Neural crest cell (in vitro differentiated cells): ENCODE measurements at regions not wholly inside any gene's neighbourhood (a gene's known extent, or its start where the extent isn't known, plus 50 kb on each side); places are given as distances from the start of the nearest gene placed in this dataset.

Experiments used
- DNase-seq: peaks from one replicate; pipeline ENCODE4 v3.0.0; 2021; ENCODE audit warnings: low read depth, mixed read lengths, low spot score
- H3K27ac Mint-ChIP-seq: one replicate; pipeline ENCODE4 v1.8.0; 2021; ENCODE audit warnings: mild to moderate bottlenecking, mixed read lengths; ENCODE audit not compliant: unreplicated experiment
- H3K27me3 Mint-ChIP-seq: 2 replicates; pipeline ENCODE4 v1.8.0; 2021; ENCODE audit warnings: low read depth, mild to moderate bottlenecking, mixed read lengths
- H3K36me3 Mint-ChIP-seq: 2 replicates; pipeline ENCODE4 v1.8.0; 2021; ENCODE audit warnings: low read depth, mild to moderate bottlenecking, mixed read lengths
- H3K4me1 Mint-ChIP-seq: 2 replicates; pipeline ENCODE4 v1.8.0; 2021; ENCODE audit warnings: mixed read lengths
- H3K4me3 Mint-ChIP-seq: one replicate; pipeline ENCODE4 v1.8.0; 2021; ENCODE audit warnings: mild to moderate bottlenecking, mixed read lengths
- H3K9me3 Mint-ChIP-seq: 2 replicates; pipeline ENCODE4 v1.8.0; 2021; ENCODE audit warnings: mixed read lengths
- TF ChIP-seq, protein P1 (sequence below): fragments of 200-600 bp; sonication (generic); conservative IDR thresholded peaks from 2 replicates; pipeline ENCODE4 v1.5.0; 2021; ENCODE audit warnings: antibody characterized with exemption, mild to moderate bottlenecking

GRCh38 chr7:118028226-118028625, 155.0 kb upstream of the CTTNBP2 start:
- H3K4me1 Mint-ChIP-seq: no peaks in the 10 kb centered on the region
- TF ChIP-seq, protein P1, sequence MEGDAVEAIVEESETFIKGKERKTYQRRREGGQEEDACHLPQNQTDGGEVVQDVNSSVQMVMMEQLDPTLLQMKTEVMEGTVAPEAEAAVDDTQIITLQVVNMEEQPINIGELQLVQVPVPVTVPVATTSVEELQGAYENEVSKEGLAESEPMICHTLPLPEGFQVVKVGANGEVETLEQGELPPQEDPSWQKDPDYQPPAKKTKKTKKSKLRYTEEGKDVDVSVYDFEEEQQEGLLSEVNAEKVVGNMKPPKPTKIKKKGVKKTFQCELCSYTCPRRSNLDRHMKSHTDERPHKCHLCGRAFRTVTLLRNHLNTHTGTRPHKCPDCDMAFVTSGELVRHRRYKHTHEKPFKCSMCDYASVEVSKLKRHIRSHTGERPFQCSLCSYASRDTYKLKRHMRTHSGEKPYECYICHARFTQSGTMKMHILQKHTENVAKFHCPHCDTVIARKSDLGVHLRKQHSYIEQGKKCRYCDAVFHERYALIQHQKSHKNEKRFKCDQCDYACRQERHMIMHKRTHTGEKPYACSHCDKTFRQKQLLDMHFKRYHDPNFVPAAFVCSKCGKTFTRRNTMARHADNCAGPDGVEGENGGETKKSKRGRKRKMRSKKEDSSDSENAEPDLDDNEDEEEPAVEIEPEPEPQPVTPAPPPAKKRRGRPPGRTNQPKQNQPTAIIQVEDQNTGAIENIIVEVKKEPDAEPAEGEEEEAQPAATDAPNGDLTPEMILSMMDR: no peak

DNA sequence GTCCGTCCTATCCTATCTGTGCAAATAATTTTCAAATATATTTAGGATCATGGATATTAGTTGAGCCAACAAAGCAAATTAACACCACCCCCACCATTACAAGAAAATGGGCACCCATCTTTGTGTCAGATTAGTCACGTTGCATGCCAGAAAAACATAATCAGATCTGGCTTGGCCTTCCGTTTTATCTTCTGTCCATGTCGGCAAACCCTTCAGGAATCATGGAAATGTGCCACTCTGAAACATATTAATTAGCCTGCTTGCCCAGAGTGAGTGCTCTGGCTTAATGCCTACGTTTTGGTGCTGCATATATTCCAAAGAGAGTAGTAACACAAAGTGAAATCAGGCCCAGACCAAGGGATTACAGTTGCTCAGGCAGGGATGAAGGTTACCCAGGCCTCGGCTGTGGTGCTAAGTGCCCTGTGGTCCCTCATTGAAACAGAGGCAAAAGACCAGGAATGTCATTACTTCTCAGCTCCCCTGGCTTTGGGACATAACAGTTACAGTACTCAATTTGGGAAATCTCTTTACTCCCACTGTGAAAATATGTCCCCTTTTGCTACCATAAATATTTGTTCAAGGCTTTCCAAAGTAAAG, 154.0 kb upstream of the LSM8 start:
- TF ChIP-seq, protein P1: no peak
- Mint-ChIP-seq H3K4me1 (no peaks in the 10 kb centered on the region), H3K4me3 (no peak overlapping the region), H3K36me3 (no peaks in the 10 kb centered on the region), H3K27me3 (no peaks in the 10 kb centered on the region), H3K27ac (no peak overlapping the region), H3K9me3 (no peaks in the 10 kb centered on the region)
- no peak for DNase-seq

More at GRCh38 chr7:118028226-118028625, 155.0 kb upstream of the CTTNBP2 start:
- H3K36me3 Mint-ChIP-seq: no peaks in the 10 kb centered on the region
- DNase-seq: no peak
- H3K9me3 Mint-ChIP-seq: no peaks in the 10 kb centered on the region
- H3K27ac Mint-ChIP-seq: no peak overlapping the region
- H3K4me3 Mint-ChIP-seq: no peak overlapping the region
- H3K27me3 Mint-ChIP-seq: no peaks in the 10 kb centered on the region

GRCh38 chr7:118033273-118033672, 150.7 kb upstream of the LSM8 start:
- no peak for DNase-seq
- Mint-ChIP-seq H3K36me3 (no peaks in the 10 kb centered on the region), H3K9me3 (no peaks in the 10 kb centered on the region), H3K4me1 (no peaks in the 10 kb centered on the region), H3K27me3 (peaks cover 9% of the 10 kb centered on the region), H3K27ac (no peak overlapping the region), H3K4me3 (no peak overlapping the region)
- TF ChIP-seq, protein P1: no peak

GRCh38 chr7:118039963-118040489, 143.9 kb upstream of the LSM8 start:
- Mint-ChIP-seq H3K27me3 (peaks cover 14% of the 10 kb centered on the region), H3K9me3 (no peaks in the 10 kb centered on the region), H3K4me3 (no peak overlapping the region), H3K4me1 (no peaks in the 10 kb centered on the region), H3K27ac (no peak overlapping the region), H3K36me3 (no peaks in the 10 kb centered on the region)
- TF ChIP-seq, protein P1: no peak
- DNase-seq: no peak

DNA sequence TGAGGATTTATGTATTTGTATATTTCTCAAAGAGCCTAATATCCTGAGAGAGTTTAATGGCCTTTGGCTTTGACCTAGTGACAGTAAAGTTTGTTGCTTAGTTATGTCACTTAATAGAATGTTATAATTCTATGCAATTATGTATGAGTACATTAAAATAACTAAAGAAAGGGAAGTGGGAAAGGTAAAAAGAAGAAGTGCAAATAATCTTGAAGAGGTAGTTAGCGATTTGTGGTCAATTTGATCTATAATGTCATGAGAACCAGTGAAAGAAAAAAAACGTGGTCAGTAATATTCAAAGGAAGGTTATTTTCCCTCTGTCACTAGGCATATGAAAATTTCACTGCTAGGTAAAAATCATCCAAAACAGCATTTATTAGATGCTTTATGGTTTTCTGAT, 143.4 kb upstream of the LSM8 start:
- no peaks in the 10 kb centered on the region for H3K9me3 Mint-ChIP-seq
- TF ChIP-seq, protein P1: no peak
- peaks cover 14% of the 10 kb centered on the region for H3K27me3 Mint-ChIP-seq
- H3K4me3 Mint-ChIP-seq: no peak overlapping the region
- no peak overlapping the region for H3K27ac Mint-ChIP-seq
- H3K4me1 Mint-ChIP-seq: no peaks in the 10 kb centered on the region
- no peak for DNase-seq
- no peaks in the 10 kb centered on the region for H3K36me3 Mint-ChIP-seq
